Mucosa of descending colon (tissue), 3 donors: ENCODE measurements at regions not wholly inside any gene's neighbourhood (a gene's known extent, or its start where the extent isn't known, plus 50 kb on each side); places are given as distances from the start of the nearest gene placed in this dataset.

ENCODE experiments used
- ATAC-seq: fragments of 200-7000 bp; cut with Tn5 transposase; one replicate; pipeline ENCODE4 v1.9.1; 2020; ENCODE audit warnings: mild to moderate bottlenecking, moderate library complexity
- DNase-seq, 3 donors: peaks; one replicate each; pipeline ENCODE4 v3.0.0-alpha.2; 2020
- H3K36me3 ChIP-seq: fragments of 200-600 bp; one replicate; pipeline ENCODE4 v1.8.0; 2021; ENCODE audit warnings: low read depth, mild to moderate bottlenecking
- H3K4me1 ChIP-seq: fragments of 200-600 bp; one replicate; pipeline ENCODE4 v1.8.0; 2021; ENCODE audit warnings: low read depth, mild to moderate bottlenecking
- H3K4me3 ChIP-seq: fragments of 200-600 bp; one replicate; pipeline ENCODE4 v1.8.0; 2021; ENCODE audit warnings: mild to moderate bottlenecking
- H3K9me3 ChIP-seq: fragments of 200-600 bp; one replicate; pipeline ENCODE4 v1.8.0; 2021; ENCODE audit warnings: mild to moderate bottlenecking
- intact Hi-C, 2 donors: fragments of 100-400 bp; cut with DNase I in 1 of 2; cut with micrococcal nuclease in 1 of 2; formaldehyde crosslinking; loops; one replicate each; pipeline versions ENCODE4 v1.11.0 to v1.11.1; 2022; cut with DNase I, micrococcal nuclease
- TF ChIP-seq, protein P1 (sequence below): fragments of 200-600 bp; IDR thresholded peaks from one replicate; pipeline ENCODE4 v1.8.0; 2022; ENCODE audit warnings: antibody characterized with exemption, mild to moderate bottlenecking
- donor health status: DM: no; HTN: no; CAD: no; lungs with moderate emphysema.
- donor health status: DM: no; HTN: no; CAD: no.
- donor health status: DM: no; HTN: yes; CAD: no.

DNA sequence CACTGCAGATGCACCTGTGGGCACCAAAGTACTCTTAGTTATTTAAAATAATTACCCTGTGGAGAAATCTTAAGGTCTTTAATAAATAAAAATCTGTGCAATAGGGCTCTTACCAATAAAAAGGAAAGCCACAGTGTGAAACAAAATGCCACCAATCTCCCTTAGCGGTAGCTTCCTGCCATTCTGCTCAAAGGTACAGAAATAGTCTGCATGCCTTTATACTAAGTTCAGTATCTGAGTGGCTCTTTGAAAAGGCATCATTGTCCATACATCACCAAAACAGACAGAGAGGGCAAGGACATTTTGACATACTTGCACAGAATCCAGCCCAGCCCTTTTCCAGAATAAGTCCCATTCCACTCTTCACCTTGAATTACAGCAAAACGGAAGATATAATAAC, 161.0 kb downstream of the KLF12 start:
- Histone ChIP-seq H3K4me1 (no peaks in the 10 kb centered on the region), H3K9me3 (no peaks in the 10 kb centered on the region), H3K36me3 (no peaks in the 10 kb centered on the region), H3K4me3 (no peak overlapping the region)
- intact Hi-C loops: no loop called here
- TF ChIP-seq, protein P1, sequence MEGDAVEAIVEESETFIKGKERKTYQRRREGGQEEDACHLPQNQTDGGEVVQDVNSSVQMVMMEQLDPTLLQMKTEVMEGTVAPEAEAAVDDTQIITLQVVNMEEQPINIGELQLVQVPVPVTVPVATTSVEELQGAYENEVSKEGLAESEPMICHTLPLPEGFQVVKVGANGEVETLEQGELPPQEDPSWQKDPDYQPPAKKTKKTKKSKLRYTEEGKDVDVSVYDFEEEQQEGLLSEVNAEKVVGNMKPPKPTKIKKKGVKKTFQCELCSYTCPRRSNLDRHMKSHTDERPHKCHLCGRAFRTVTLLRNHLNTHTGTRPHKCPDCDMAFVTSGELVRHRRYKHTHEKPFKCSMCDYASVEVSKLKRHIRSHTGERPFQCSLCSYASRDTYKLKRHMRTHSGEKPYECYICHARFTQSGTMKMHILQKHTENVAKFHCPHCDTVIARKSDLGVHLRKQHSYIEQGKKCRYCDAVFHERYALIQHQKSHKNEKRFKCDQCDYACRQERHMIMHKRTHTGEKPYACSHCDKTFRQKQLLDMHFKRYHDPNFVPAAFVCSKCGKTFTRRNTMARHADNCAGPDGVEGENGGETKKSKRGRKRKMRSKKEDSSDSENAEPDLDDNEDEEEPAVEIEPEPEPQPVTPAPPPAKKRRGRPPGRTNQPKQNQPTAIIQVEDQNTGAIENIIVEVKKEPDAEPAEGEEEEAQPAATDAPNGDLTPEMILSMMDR: no peak
- DNase-seq (no peak), ATAC-seq (no peak)

DNA sequence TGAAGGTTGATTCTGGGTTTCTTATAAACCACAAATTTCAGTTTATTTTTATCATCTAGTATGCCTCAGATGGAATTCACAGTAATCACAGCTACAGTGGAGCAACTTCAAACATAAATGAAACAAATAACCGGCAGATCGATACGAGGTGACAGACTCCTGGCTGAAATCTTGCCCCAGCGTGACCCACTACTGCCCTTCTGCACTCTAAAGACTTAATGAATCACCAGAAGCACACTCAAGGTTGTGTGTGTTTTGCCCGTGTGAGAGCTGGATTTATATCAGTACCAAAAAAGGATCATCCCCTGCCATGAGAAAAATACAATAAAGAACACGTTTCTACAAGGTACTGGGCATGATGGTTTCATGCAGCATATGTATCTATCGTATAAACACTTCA, 161.7 kb downstream of the KLF12 start:
- intact Hi-C loops: no loop called here
- no peaks in the 10 kb centered on the region for H3K4me1 ChIP-seq
- no peak overlapping the region for H3K4me3 ChIP-seq
- ATAC-seq (no peak), DNase-seq (no peak)
- no peaks in the 10 kb centered on the region for H3K36me3 ChIP-seq
- TF ChIP-seq, protein P1: no peak
- no peaks in the 10 kb centered on the region for H3K9me3 ChIP-seq

DNA sequence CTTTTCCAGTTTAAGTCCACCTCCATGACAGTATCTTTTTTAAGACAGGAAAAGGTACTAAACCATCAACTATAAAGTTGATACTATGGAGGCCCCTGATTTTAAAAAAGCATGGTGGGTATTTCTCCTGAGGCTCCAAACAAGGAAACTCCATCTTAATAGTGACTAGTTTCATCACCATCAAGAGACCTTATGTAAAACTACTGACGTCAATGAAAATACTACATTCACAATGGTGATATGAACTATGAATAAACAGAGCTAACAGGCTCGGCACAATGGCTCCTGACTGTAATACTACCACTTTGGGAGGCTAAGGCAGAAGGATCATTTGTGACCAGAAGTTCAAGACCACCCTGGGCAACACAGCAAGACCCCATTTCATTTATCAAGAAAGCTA, 162.7 kb downstream of the KLF12 start:
- no peak for ATAC-seq
- TF ChIP-seq, protein P1: no peak
- intact Hi-C loops: no loop called here
- Histone ChIP-seq H3K4me1 (no peaks in the 10 kb centered on the region), H3K9me3 (no peaks in the 10 kb centered on the region), H3K4me3 (no peak overlapping the region), H3K36me3 (no peaks in the 10 kb centered on the region)
- no peak for DNase-seq

DNA sequence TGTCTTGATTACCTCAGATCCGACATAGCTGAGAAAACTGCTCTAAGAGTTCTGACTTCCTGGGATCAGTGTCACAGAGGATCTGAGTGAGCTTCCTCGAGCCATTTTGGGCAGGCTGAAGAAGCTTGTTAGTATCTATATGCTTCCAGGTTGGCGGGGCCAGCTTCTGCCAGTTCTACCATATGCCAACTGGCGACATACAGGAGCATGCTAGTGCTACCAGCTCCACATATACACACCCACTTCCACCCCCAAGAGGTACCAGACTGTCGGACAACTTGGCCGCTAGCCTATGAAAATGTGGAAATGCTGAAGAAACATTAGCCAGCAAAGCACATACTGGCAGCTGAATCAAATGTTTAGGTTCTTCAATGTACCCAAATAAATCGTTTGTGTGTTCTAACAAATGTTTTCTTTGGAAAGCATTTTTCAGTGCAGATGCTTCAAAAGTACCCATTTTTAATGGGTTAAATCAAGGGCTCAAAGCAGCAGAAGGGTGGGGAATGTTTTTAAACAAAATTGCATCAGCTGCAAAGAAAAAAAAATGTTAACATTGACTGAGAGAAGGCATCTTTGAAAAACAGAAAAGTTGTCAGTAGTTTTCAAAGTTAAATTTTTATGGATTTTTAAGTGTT, 163.7 kb downstream of the KLF12 start:
- Histone ChIP-seq H3K4me1 (no peaks in the 10 kb centered on the region), H3K4me3 (no peak overlapping the region), H3K36me3 (no peaks in the 10 kb centered on the region), H3K9me3 (no peaks in the 10 kb centered on the region)
- DNase-seq (no peak), ATAC-seq (no peak)
- intact Hi-C loops: no loop called here
- TF ChIP-seq, protein P1: no peak

DNA sequence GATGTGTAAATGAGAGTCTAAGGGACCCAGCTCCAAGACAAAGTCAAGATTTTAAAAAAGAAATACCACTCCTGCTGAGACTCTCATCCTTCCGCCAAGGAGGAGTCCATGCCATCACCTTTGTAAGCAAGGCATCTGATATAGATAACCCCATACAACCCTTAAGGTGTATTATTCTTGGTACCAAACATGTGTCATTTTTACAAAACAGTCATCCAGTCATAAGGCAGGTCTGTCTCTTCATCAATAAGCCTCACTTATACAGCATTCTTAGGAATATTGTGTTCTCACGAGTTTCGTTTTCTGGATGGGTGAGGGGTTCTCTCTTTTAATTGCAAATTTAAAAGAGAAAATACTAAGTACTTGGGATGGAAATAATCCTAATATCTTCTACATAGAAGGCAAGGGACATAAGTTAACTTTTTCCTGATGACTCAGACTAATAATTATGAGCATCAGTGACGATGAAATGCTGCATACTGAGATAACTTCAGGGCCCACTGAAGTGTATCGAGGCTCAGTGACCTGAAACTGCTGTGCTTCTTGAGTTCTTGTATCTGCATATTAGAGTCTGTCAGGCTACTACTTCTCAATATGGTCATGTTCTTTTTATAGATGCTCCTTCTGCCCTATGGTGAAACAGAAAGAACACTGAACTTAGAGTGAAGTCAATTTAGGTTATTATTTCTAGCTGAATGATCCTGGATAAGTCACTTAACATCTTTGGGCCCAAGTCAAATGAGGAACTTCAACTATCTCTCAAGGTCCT, 166.6 kb downstream of the KLF12 start:
- Histone ChIP-seq H3K4me3 (no peak overlapping the region), H3K4me1 (no peaks in the 10 kb centered on the region), H3K9me3 (no peaks in the 10 kb centered on the region), H3K36me3 (no peaks in the 10 kb centered on the region)
- intact Hi-C loops: no loop called here
- ATAC-seq (peak; percentile 58), DNase-seq (no peak)
- TF ChIP-seq, protein P1: no peak
